Cardiac muscle cell (in vitro differentiated cells and primary cell): ENCODE measurements at regions not wholly inside any gene's neighbourhood (a gene's known extent, or its start where the extent isn't known, plus 50 kb on each side); places are given as distances from the start of the nearest gene placed in this dataset.

Source experiments
- DNase-seq, 2 donors: peaks; one replicate each; pipeline versions ENCODE4 v3.0.0 to v3.0.0-alpha.2; 2010 to 2017; ENCODE audit warnings: low read depth in 1 of 2, low spot score in 1 of 2
- H3K27ac ChIP-seq: fragments of 200-600 bp; sonication (generic); 2 replicates; pipeline ENCODE4 v1.5.1; 2016
- H3K27me3 ChIP-seq: fragments of 200-600 bp; sonication (generic); 2 replicates; pipeline ENCODE4 v1.6.0; 2016; ENCODE audit warnings: control low read depth
- H3K36me3 ChIP-seq: fragments of 200-600 bp; sonication (generic); 2 replicates; pipeline ENCODE4 v1.5.1; 2016; ENCODE audit warnings: control low read depth
- H3K4me1 ChIP-seq: fragments of 200-600 bp; sonication (generic); 2 replicates; pipeline ENCODE4 v1.8.1; 2017; ENCODE audit warnings: low read depth, mild to moderate bottlenecking, mixed run types
- H3K4me3 ChIP-seq: fragments of 200-600 bp; sonication (generic); 2 replicates; pipeline ENCODE4 v1.5.1; 2016; ENCODE audit warnings: mild to moderate bottlenecking
- H3K9me3 ChIP-seq: fragments of 200-600 bp; sonication (generic); 2 replicates; pipeline ENCODE4 v1.5.1; 2017; ENCODE audit warnings: low read depth, mild to moderate bottlenecking, control low read depth
- CTCF ChIP-seq: IDR thresholded peaks from 2 replicates; pipeline ENCODE4 v1.5.1; 2012; ENCODE audit warnings: low read depth, mild to moderate bottlenecking, low read length

- Histone ChIP-seq H3K36me3 (no peaks in the 10 kb centered on the region), H3K9me3 (no peaks in the 10 kb centered on the region), H3K27ac (no peak overlapping the region), H3K4me1 (no peaks in the 10 kb centered on the region), H3K27me3 (no peaks in the 10 kb centered on the region), H3K4me3 (no peak overlapping the region)
- TF ChIP-seq CTCF = no peak
- no peak for DNase-seq
These were observed 459.4 kb upstream of the MC4R start for GRCh38 chr18:60831971-60832370.

- H3K27me3 ChIP-seq = no peaks in the 10 kb centered on the region
- no peaks in the 10 kb centered on the region for H3K9me3 ChIP-seq
- H3K4me1 ChIP-seq = no peaks in the 10 kb centered on the region
- no peak overlapping the region for H3K4me3 ChIP-seq
- no peak for TF ChIP-seq CTCF
- H3K36me3 ChIP-seq = no peaks in the 10 kb centered on the region
- DNase-seq = no peak
- no peak overlapping the region for H3K27ac ChIP-seq
These were observed 466.1 kb upstream of the MC4R start for GRCh38 chr18:60838677-60839076.

- no peak for TF ChIP-seq CTCF
- Histone ChIP-seq H3K27ac (no peak overlapping the region), H3K9me3 (no peaks in the 10 kb centered on the region), H3K4me1 (no peaks in the 10 kb centered on the region), H3K27me3 (no peaks in the 10 kb centered on the region), H3K36me3 (no peaks in the 10 kb centered on the region), H3K4me3 (no peak overlapping the region)
- DNase-seq = no peak
These were observed 473.8 kb upstream of the MC4R start for GRCh38 chr18:60846396-60846795.

- H3K27me3 ChIP-seq = no peaks in the 10 kb centered on the region
- no peak for TF ChIP-seq CTCF
- DNase-seq = no peak
- H3K27ac ChIP-seq = no peak overlapping the region
- H3K4me3 ChIP-seq = no peak overlapping the region
- no peaks in the 10 kb centered on the region for H3K36me3 ChIP-seq
- no peaks in the 10 kb centered on the region for H3K9me3 ChIP-seq
- no peaks in the 10 kb centered on the region for H3K4me1 ChIP-seq
These were observed 474.9 kb upstream of the MC4R start for GRCh38 chr18:60847517-60847916.

GRCh38 chr18:60861575-60861974 lies 471.7 kb upstream of the CDH20 start:
- Histone ChIP-seq H3K9me3 (no peaks in the 10 kb centered on the region), H3K4me3 (no peak overlapping the region), H3K27me3 (no peaks in the 10 kb centered on the region), H3K27ac (no peak overlapping the region), H3K4me1 (no peaks in the 10 kb centered on the region), H3K36me3 (no peaks in the 10 kb centered on the region)
- DNase-seq = no peak
- no peak for TF ChIP-seq CTCF

GRCh38 chr18:60862988-60863387 lies 470.2 kb upstream of the CDH20 start:
- Histone ChIP-seq H3K9me3 (no peaks in the 10 kb centered on the region), H3K4me3 (no peak overlapping the region), H3K4me1 (no peaks in the 10 kb centered on the region), H3K27ac (no peak overlapping the region), H3K27me3 (no peaks in the 10 kb centered on the region), H3K36me3 (no peaks in the 10 kb centered on the region)
- DNase-seq = no peak
- no peak for TF ChIP-seq CTCF
